ENCODE measurements at regions not wholly inside any gene's neighbourhood (a gene's known extent, or its start where the extent isn't known, plus 50 kb on each side); places are given as distances from the start of the nearest gene placed in this dataset.

- DNase-seq (ENCODE audit: low read depth), result no peak
Observed at GRCh38 chr4:32986236-32986635, 2266.1 kb downstream of the PCDH7 start.

DNA sequence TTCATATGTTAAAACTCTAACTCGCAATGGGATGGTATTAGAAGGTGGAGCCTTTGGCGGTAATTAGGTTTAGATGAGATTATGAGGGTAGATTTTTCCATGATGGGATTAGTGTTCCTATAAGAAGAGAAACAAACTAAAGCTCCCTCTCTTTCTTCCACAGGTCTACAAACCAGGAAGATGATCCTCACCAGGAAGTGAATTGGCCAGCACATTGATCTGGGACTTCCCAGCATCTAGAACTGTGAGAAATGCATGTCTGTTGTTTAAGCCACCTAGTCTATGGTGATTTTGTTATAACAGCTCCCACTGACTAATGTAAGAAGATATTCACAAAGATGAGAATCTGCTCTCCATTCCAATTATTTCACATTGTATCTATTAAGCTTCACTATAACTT, 2266.9 kb downstream of the PCDH7 start:
- DNase-seq (ENCODE audit: low read depth), result no peak

GRCh38 chr4:32988165-32988811, 2268.1 kb downstream of the PCDH7 start:
- DNase-seq (ENCODE audit: low read depth), result no peak

GRCh38 chr4:32991663-32992062, 2271.5 kb downstream of the PCDH7 start:
- DNase-seq (ENCODE audit: low read depth), result no peak

DNA sequence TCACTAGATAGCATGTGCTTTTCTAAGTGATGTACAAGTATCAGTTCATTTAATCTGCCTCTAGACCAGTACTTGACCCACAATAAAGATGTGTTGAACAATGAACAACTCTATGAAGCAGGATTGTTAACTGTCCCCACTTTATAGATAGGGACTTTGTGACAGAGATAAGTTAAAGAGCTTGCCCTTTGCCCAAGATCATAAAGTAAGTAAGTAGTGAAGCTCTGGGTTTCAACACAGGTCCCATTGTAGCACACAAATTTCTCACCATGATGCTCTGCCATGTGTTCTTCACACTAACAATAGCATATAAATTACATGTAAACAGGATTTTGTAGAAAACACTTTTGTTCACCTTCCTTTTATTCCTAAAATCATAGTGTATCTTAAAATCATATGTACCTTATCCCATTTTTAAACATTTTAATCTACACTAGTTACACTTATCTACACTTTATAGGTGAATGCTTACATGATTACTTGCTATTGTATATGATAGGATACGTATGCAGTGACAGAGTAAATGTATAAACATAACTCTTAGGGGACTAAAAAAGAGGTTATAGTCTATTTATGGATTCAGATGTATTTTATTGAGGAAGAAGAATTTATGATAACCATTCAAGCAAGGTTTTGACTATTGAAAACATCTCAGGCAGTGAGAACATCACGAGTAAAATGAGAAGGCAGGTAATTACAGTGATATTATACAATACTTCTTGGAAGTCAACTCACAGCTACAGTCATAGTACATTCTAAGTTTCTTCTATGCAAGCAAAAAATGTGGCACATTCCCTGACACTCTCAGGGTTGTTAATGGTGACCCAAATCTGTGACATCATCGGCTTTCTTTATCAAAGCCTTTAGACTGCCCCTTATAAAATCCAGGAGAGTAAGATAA, 2275.1 kb downstream of the PCDH7 start:
- no peak for DNase-seq (ENCODE audit: low read depth)

- DNase-seq (ENCODE audit: low read depth), result no peak
Observed at GRCh38 chr4:33013282-33013681, 2293.1 kb downstream of the PCDH7 start.

- no peak for DNase-seq (ENCODE audit: low read depth)
Observed at GRCh38 chr4:33025236-33025635, 2305.1 kb downstream of the PCDH7 start.

DNA sequence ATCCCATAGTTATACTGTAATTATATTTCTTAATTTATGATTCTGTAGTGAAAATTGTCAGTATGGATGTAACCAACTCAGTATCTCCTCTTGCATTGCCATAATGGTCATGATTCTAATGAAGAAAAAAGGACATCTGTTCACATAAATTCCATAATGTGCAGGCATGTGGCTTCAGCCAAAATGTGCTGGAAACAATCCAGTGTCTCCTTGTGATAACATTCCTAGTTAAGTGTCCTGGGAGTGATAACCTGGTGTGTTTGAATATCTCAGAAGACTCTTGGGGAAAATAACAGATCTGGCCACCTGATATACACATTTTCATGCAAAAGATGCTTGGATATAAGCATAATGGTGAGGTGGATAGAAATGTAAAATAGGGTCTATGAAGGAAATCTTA, 2309.8 kb downstream of the PCDH7 start:
- no peak for DNase-seq (ENCODE audit: low read depth)

- no peak for DNase-seq (ENCODE audit: low read depth)
Observed at GRCh38 chr4:33031328-33031727, 2311.2 kb downstream of the PCDH7 start.

GRCh38 chr4:33037464-33037863, 2317.3 kb downstream of the PCDH7 start:
- DNase-seq (ENCODE audit: low read depth), result no peak

GRCh38 chr4:33045334-33045733, 2325.2 kb downstream of the PCDH7 start:
- no peak for DNase-seq (ENCODE audit: low read depth)

DNA sequence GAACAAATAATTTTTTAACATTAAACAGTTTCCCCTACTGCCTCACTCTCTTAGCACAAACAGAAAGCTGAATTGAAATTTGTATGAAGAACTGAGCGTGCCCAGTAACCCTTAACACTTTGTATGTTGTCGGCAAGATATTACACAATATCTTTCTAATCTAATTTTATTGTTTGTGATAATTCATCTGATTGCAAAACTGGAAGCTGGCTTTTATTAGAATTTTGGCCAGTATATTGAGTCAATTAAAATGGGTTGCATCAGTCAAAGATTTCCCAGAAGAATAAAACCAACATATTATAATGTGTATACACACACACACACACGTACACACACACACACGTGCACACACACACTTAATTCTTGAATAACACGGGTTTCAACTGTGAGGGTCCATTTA, 2332.1 kb downstream of the PCDH7 start:
- DNase-seq (ENCODE audit: low read depth), result no peak

DNA sequence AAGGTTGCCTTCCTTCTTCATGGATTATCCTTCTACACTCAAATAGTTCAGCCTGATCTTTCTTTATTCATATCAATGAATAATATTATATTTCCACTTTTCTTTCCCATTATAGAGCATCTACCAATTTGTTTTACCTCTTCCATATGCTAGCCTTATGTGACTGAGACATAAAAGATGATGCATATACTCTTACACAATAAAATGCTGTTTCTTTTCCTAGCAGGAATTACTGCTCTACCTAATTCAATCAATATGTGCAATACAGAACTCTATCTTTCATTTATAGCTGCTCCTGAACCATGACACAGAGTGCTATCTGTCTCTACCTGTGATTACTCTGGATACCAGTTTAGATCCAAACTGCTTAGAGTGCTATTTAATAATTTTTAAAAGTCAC, 2334.0 kb downstream of the PCDH7 start:
- no peak for DNase-seq (ENCODE audit: low read depth)

DNA sequence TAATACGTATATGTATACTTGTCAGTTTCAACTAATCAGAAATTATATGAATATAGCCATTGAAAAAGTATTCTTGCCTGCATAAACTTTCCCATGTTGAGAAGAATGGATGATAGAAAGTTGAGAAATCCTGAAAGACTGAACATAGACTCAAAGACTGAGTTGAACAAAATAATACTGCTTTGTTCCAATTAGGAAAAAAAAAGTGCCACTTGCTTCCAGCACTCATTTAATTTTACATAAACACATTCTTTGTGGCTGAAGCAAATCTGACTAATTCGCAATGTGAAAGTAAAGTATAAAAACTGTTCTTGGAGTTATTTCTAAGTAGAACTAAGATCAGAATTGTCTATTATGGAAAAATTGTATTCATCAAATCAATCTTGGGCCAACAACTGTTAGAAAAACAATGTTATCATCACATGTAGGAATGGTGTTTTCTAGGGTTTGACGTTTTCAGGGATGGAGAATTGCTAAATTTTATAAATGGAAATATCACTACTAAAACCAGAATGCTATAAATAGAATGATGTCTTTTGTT, 2334.6 kb downstream of the PCDH7 start:
- no peak for DNase-seq (ENCODE audit: low read depth)

- DNase-seq (ENCODE audit: low read depth), result no peak
Observed at GRCh38 chr4:33057736-33058135, 2337.6 kb downstream of the PCDH7 start.

DNA sequence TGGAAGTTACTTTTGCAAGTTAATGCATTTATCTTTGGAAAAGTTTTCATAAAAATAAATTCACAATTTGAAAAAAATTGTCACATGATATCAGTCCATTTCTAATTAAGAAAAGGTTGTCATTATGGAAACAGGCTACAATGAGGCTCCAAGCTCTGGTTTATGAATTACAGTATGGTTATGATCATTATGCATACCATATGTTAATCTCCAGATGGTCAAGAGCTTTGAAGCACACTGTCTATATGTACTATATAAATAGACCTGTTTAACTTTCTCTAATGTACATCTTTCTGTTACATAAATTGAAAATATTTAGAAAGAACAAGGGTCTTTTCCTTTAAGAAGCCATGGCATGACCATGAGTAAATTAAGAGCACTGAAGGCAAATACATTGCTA, 2338.8 kb downstream of the PCDH7 start:
- DNase-seq (ENCODE audit: low read depth), result no peak

DNA sequence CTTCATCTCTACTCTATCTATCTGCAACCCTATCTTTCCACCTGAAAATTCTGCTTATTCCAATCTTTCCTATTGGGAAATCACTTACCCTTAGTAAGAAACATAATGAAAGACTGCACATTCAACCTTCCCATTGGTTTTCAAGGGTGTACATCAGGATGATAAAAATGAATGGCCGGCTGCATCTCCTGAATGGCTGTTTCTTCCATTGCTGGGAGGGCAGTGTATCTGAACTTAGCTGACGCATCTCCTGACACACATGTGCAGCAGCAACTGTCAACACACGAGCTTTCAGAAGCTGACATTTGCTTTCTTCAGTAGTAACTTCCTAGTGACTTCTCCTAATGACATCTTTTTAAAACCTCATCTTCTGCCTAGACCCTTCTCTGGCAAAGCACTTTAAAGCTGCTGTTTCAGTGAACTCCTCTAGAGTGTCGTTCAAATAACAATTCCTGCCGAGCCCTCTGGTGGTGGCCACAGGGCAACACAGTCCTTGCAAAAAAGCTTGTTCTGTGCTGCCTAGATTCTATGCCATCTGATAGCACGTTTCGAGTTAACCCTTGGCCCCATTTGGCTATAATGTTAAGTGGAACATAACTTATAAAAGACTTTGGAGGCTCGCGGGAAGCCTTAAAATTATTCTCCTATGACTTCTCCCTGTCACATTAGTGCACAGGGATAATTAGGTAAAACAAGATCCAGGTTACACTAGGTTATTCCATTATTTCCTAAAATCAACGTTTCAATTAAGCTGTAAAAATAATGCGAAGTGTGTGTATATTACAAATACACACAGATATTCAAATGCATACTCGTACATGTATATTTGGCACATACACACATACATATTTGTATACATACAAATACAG, 2340.7 kb downstream of the PCDH7 start:
- no peak for DNase-seq (ENCODE audit: low read depth)

DNA sequence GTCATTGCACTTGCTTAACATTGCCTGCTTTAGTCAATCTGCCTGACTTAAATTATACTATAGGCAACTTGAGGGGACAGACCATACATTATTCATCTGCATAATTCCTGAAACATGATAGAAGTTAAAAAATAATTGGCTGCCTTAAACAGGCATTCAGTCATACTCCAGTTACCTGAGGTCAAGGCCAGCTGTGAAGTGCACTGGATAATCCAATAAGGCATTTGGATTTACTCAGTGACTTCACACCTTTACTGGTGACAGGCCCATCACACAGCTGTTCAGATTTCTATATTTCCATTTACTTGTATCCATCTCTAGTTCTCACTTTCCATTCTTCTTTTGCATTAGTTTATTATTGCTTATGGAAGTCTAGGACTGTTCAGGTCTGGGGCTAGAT, 2341.6 kb downstream of the PCDH7 start:
- DNase-seq (ENCODE audit: low read depth), result no peak

- DNase-seq (ENCODE audit: low read depth), result no peak
Observed at GRCh38 chr4:33062155-33062806, 2342.1 kb downstream of the PCDH7 start.

GRCh38 chr4:33063241-33063640, 2343.1 kb downstream of the PCDH7 start:
- no peak for DNase-seq (ENCODE audit: low read depth)

- DNase-seq (ENCODE audit: low read depth), result no peak
Observed at GRCh38 chr4:33064238-33064637, 2344.1 kb downstream of the PCDH7 start.

- no peak for DNase-seq (ENCODE audit: low read depth)
Observed at GRCh38 chr4:33065749-33066148, 2345.6 kb downstream of the PCDH7 start.

Data from activated T-cell treated with anti-CD3 and anti-CD28 coated beads for 48 hours (primary cell).